Common myeloid progenitor, CD34-positive (primary cell): ENCODE measurements at regions not wholly inside any gene's neighbourhood (a gene's known extent, or its start where the extent isn't known, plus 50 kb on each side); places are given as distances from the start of the nearest gene placed in this dataset.
"Not testable (repeated sequence)": the region's sequence is repeated elsewhere in the genome, so short reads cannot be mapped to it uniquely, and the experiment has no call there.

ENCODE experiments used
- CTCF ChIA-PET: fragments of 350-600 bp; sonication (Branson Sonifier 250); formaldehyde crosslinking; loops from one replicate; lab custom pipeline; 2021; ENCODE audit warnings: antibody characterized with exemption; lab: Charles Lee
- POLR2A ChIA-PET: fragments of 350-600 bp; sonication (Branson Sonifier 250); formaldehyde crosslinking; loops from one replicate; lab custom pipeline; 2021; ENCODE audit warnings: antibody characterized with exemption; lab: Charles Lee
- DNase-seq, 3 donors: peaks; one replicate each; pipeline versions ENCODE4 v3.0.0 to v3.0.0-alpha.2; 2013
- H3K27ac ChIP-seq, 2 experiments: 1 replicate in 1 of 2; 2 replicates in 1 of 2; pipeline ENCODE4 v1.7.0; 2013; ENCODE audit warnings: inconsistent platforms in 2 of 2, low read length in 2 of 2, mild to moderate bottlenecking in 2 of 2, low read depth in 1 of 2, moderate library complexity in 1 of 2; ENCODE audit not compliant: severe bottlenecking in 2 of 2, insufficient read depth in 1 of 2, poor library complexity in 1 of 2
- H3K27me3 ChIP-seq, 5 experiments: replicated peaks in 2 of 5; 1 replicate in 3 of 5; 2 replicates in 2 of 5; pipeline versions ENCODE4 v1.6.1 to v1.7.0; 2013; ENCODE audit warnings: low read length in 4 of 5, mild to moderate bottlenecking in 2 of 5, moderate library complexity in 2 of 5, inconsistent platforms in 1 of 5; ENCODE audit not compliant: insufficient read depth in 5 of 5, control insufficient read depth in 4 of 5
- H3K36me3 ChIP-seq, 4 experiments: 1 replicate in 2 of 4; 2 replicates in 2 of 4; pipeline versions ENCODE4 v1.6.1 to v1.7.0; 2013; ENCODE audit warnings: low read length in 3 of 4, control low read depth in 1 of 4, mild to moderate bottlenecking in 1 of 4; ENCODE audit not compliant: control insufficient read depth in 4 of 4, insufficient read depth in 4 of 4
- H3K4me1 ChIP-seq, 4 experiments: 1 replicate in 3 of 4; 2 replicates in 1 of 4; pipeline versions ENCODE4 v1.6.1 to v1.7.1; 2013; ENCODE audit warnings: low read length in 3 of 4, mild to moderate bottlenecking in 3 of 4, control low read depth in 1 of 4, inconsistent platforms in 1 of 4, moderate library complexity in 1 of 4; ENCODE audit not compliant: control insufficient read depth in 4 of 4, insufficient read depth in 4 of 4; ENCODE audit errors: control extremely low read depth in 1 of 4
- H3K4me3 ChIP-seq, 7 experiments: 1 replicate in 4 of 7; 2 replicates in 3 of 7; pipeline versions ENCODE4 v1.5.1 to v1.7.0; 2013; ENCODE audit warnings: mild to moderate bottlenecking in 7 of 7, low read length in 6 of 7, moderate library complexity in 6 of 7, inconsistent platforms in 2 of 7, low read depth in 2 of 7, control low read depth in 1 of 7; ENCODE audit not compliant: insufficient read depth in 4 of 7, control insufficient read depth in 1 of 7; ENCODE audit errors: extremely low read depth in 1 of 7
- H3K9me3 ChIP-seq, 5 experiments: 1 replicate in 4 of 5; 2 replicates in 1 of 5; pipeline versions ENCODE4 v1.6.1 to v1.7.1; 2013; ENCODE audit warnings: low read length in 4 of 5, mild to moderate bottlenecking in 2 of 5, inconsistent platforms in 1 of 5, low read depth in 1 of 5, moderate library complexity in 1 of 5; ENCODE audit not compliant: control insufficient read depth in 4 of 5, insufficient read depth in 2 of 5; ENCODE audit errors: control extremely low read depth in 1 of 5
- WGBS: methylation state at CpG from one replicate; pipeline ENCODE4 v1.1.5; 2013; ENCODE audit not compliant: insufficient coverage; 5-methylcytosine and 5-hydroxymethylcytosine counted together

- H3K4me3 ChIP-seq, H3K9me3 ChIP-seq, H3K27ac ChIP-seq, DNase-seq, H3K4me1 ChIP-seq, CTCF ChIA-PET, H3K27me3 ChIP-seq, POLR2A ChIA-PET, H3K36me3 ChIP-seq: not testable (repeated sequence)
- WGBS: 100% methylated on average over 1 of the region's 1 CpG
Measured at GRCh38 chr1:30549872-30550271, 173.5 kb downstream of the MATN1 start.

GRCh38 chr1:30548294-30548693 is 175.1 kb downstream of the MATN1 start:
- H3K4me1 ChIP-seq: no peaks in the 10 kb centered on the region
- no CpG with 5 or more reads among the region's 2 CpGs for WGBS
- H3K9me3 ChIP-seq: peaks cover 0 to 6% (median 2%) of the 10 kb centered on the region in 5 experiments
- no peak overlapping the region for H3K27ac ChIP-seq
- DNase-seq: no peak
- no peaks in the 10 kb centered on the region for H3K36me3 ChIP-seq
- CTCF ChIA-PET: no interaction called here
- POLR2A ChIA-PET: no interaction called here
- H3K4me3 ChIP-seq: no peak overlapping the region
- H3K27me3 ChIP-seq: peaks cover 0 to 4% (median 0%) of the 10 kb centered on the region in 5 experiments

- DNase-seq, H3K9me3 ChIP-seq, H3K27ac ChIP-seq, POLR2A ChIA-PET, H3K27me3 ChIP-seq, CTCF ChIA-PET, H3K4me3 ChIP-seq, H3K36me3 ChIP-seq, H3K4me1 ChIP-seq: not testable (repeated sequence)
- WGBS: 63% methylated on average over 1 of the region's 2 CpGs
Measured at GRCh38 chr1:30547326-30547725, 176.1 kb downstream of the MATN1 start.

- Histone ChIP-seq H3K4me3 (no peak overlapping the region), H3K4me1 (no peaks in the 10 kb centered on the region), H3K27ac (no peak overlapping the region), H3K36me3 (no peaks in the 10 kb centered on the region), H3K27me3 (no peaks in the 10 kb centered on the region), H3K9me3 (peaks cover 0 to 5% (median 0%) of the 10 kb centered on the region in 5 experiments)
- DNase-seq: no peak
- ChIA-PET POLR2A (no interaction called here), CTCF (no interaction called here)
- 69% methylated on average over 4 of the region's 4 CpGs for WGBS
Measured at GRCh38 chr1:30545365-30545764, 178.0 kb downstream of the MATN1 start.

GRCh38 chr1:30541721-30542485 is 181.5 kb downstream of the MATN1 start:
- no peaks in the 10 kb centered on the region for H3K27me3 ChIP-seq
- no peak overlapping the region for H3K4me3 ChIP-seq
- no peaks in the 10 kb centered on the region for H3K4me1 ChIP-seq
- H3K27ac ChIP-seq: no peak overlapping the region
- ChIA-PET POLR2A (no interaction called here), CTCF (no interaction called here)
- WGBS: 99% methylated on average over 8 of the region's 10 CpGs
- H3K36me3 ChIP-seq: no peaks in the 10 kb centered on the region
- peaks cover 0 to 5% (median 0%) of the 10 kb centered on the region in 5 experiments for H3K9me3 ChIP-seq
- no peak for DNase-seq

GRCh38 chr1:30540611-30541192 is 182.7 kb downstream of the MATN1 start:
- CTCF ChIA-PET: no interaction called here
- 73% methylated on average over 5 of the region's 5 CpGs for WGBS

GRCh38 chr1:30539884-30540283 is 183.5 kb downstream of the MATN1 start:
- H3K4me3 ChIP-seq: no peak overlapping the region
- H3K9me3 ChIP-seq: peaks cover 0 to 5% (median 0%) of the 10 kb centered on the region in 5 experiments
- no peak for DNase-seq
- no peaks in the 10 kb centered on the region for H3K4me1 ChIP-seq
- ChIA-PET CTCF (no interaction called here), POLR2A (no interaction called here)
- WGBS: 90% methylated on average over 4 of the region's 6 CpGs
- H3K36me3 ChIP-seq: no peaks in the 10 kb centered on the region
- H3K27me3 ChIP-seq: no peaks in the 10 kb centered on the region
- H3K27ac ChIP-seq: no peak overlapping the region

More at GRCh38 chr1:30540611-30541192, 182.7 kb downstream of the MATN1 start:
- Histone ChIP-seq H3K9me3 (peaks cover 0 to 5% (median 0%) of the 10 kb centered on the region in 5 experiments), H3K4me1 (no peaks in the 10 kb centered on the region), H3K27me3 (no peaks in the 10 kb centered on the region), H3K36me3 (no peaks in the 10 kb centered on the region), H3K27ac (no peak overlapping the region), H3K4me3 (no peak overlapping the region)
- POLR2A ChIA-PET: interaction anchor here (1.1 kb wide), 1 partner anchor 17 kb away, joined by 3 read pairs; no protein-coding TSS in a partner anchor
- no peak for DNase-seq
